GM18505 (cell line): ENCODE measurements at regions not wholly inside any gene's neighbourhood (a gene's known extent, or its start where the extent isn't known, plus 50 kb on each side); places are given as distances from the start of the nearest gene placed in this dataset.
"Not testable (repeated sequence)": the region's sequence is repeated elsewhere in the genome, so short reads cannot be mapped to it uniquely, and the experiment has no call there.

Experiments
- ATAC-seq: cut with Tn5 transposase; IDR thresholded peaks from one replicate; pipeline ENCODE4 v1.9.1; 2021; ENCODE audit not compliant: unreplicated experiment
- POLR2A ChIP-seq: IDR thresholded peaks from 4 replicates; pipeline ENCODE4 v1.6.1; 2011; ENCODE audit warnings: borderline replicate concordance; ENCODE audit not compliant: insufficient read depth, insufficient read length; ENCODE audit errors: extremely low read depth

DNA sequence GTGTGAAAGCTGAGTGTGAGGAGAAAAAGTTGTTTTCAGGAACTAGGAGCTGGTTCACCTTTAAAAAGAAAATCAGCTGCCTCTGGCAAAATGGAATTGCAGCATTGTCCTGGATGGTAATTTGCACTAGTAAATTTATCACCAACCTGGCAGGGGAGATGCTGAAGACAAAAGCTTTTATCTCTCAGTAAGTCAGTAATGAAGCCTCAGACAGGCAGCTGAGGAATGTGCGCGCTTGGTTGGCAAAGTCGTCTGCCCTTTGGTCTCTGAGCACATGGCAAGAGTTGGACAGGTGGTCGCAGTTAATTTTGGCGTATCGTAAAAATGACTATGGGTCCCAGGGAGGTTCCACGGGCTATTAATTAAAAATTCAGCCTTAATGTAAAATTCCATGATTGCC, 131.9 kb downstream of the BACH1 start:
- no peak for TF ChIP-seq POLR2A
- ATAC-seq = no peak

DNA sequence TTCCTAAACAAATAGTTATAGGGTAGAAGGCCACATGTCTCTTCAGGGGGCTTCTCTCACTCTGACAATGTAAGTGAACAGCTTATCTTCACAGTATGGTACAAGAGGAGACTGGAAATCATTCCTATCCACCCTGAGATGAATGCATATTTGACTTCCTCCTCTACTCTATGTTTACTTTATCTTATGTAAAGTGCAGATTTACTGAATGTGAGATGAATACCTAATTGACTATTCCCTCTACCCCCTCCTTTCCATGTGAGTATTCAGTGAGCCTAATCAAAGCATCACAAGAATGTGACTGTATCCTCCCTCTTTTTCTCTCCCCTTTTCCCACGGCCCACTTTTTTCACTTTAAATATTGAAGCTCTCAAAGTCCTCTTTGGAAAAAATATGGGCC, 132.5 kb downstream of the BACH1 start:
- no peak for TF ChIP-seq POLR2A
- no peak for ATAC-seq

DNA sequence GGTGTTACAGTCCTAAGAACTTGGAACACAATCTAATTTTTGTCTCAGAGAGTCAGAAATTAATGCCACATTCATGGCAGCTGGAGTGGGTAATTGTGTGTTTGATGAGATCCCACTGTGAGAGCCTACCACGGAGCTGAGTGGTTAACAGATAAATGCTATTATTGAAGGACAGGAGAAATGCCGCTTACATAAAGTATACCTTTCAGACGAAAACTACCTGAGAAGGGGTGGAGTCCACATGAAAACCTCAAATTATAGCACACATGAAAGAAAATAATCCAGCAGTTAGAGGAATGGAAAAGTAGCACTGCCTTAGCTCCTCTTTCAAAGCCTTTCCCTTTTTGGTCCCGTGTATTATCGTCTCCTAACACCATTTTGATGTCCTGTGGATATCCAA, 133.0 kb downstream of the BACH1 start:
- no peak for ATAC-seq
- TF ChIP-seq POLR2A = no peak

DNA sequence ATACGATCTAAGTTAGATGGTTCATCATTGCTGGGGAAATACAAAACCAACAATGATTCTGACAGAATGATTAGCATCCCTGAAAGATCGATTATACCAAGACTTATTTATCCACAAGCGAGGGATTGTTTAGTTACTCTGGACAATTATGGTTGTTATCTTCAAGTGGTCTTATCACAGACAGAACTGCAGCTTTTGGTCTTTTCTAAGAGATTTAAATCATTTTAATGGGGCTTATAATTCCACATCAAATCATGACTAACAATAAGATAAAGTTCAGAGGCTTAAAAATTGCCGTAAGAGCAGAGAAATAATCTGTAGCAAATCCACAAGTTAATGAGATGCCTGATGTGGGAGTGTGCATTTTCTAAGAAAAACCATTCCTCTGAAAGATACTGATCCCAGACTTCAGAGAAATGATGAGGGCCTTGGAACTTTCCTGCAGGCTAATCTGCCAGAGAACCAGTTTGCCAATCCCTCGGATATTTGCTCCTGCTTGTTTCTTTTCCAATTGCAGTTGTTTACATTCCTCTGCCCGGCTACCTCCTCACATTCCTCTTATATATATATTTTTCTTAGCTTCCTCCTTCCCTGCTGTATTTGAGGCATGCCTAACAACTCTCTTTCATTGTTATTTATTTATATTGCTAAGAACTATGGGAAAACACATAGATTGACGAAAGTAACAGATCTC, 134.8 kb downstream of the BACH1 start:
- no peak for TF ChIP-seq POLR2A
- no peak for ATAC-seq

DNA sequence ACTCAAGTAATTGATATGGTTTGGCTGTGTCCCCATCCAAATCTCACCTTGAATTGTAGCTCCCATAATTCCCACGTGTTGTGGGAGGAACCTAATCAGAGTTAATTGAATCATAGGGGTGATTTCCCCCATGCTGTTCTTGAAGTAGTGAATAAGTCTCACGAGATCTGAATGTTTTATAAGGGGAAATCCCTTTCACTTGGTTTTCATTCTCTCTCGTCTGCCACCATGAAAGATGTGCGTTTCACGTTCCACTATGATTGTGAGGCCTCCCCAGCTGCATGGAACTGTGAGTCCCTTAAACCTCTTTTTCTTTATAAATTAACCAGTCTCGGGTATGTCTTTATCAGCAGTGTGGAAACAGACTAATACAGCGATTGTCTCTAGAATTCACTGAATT, 135.4 kb downstream of the BACH1 start:
- ATAC-seq = no peak
- no peak for TF ChIP-seq POLR2A

DNA sequence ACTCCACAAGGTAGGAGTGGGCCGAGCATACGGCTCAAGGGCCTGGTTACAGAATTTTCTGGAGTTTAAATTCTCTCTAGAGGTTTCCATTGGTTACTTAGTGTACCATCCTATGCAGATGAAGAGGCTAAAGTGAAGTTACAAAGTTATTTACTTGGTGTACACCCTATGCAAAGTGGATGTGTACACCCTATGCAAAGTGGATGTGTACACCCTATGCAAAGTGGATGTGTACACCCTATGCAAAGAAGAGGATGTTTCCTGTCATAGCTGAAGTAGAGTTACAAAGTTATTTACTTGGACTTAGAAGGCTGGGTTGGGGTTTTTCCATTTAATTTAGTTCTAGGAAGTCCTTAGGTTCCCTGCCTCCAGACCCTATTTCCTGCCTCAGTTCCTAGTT, 136.3 kb downstream of the BACH1 start:
- ATAC-seq = not testable (repeated sequence)

DNA sequence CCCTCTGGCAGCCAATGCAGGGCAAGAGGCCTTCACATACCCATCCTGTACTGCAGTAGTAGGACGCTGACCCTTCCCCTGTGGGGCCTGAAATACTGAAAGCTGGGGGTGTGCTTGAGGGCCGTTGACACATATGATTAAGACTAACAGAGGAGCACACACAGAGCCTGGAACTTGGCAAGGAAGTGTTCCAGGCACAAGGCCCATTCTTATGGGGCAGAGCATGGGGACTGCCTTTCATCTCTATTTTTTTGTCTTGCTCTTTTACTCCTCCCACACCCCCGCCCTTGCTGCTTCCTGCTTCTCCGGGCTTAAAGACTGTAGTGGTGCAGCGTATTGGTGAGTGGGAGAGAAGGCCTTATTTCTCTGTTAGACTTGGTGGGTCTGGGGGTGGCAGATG, 137.4 kb downstream of the BACH1 start:
- ATAC-seq = no peak
- no peak for TF ChIP-seq POLR2A

DNA sequence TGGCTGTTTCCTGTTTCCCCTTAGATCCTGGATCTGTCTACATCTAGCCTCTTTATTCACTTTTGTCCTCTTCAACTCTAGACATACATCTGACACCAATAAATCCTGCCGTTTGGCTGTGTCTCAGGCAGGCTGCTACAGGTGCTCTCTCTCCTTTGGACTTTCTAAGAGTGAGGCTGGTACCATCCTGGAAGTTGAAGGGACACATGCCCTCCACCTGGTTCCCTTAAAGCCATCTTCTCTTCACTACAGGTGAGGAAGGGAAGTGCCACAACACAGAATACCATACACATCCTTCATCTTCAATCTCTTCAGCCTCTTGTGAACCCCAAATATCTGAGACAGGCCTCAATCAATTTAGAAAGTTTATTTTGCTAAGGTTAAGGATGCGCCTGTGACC, 137.9 kb downstream of the BACH1 start:
- ATAC-seq = no peak
- TF ChIP-seq POLR2A = no peak

DNA sequence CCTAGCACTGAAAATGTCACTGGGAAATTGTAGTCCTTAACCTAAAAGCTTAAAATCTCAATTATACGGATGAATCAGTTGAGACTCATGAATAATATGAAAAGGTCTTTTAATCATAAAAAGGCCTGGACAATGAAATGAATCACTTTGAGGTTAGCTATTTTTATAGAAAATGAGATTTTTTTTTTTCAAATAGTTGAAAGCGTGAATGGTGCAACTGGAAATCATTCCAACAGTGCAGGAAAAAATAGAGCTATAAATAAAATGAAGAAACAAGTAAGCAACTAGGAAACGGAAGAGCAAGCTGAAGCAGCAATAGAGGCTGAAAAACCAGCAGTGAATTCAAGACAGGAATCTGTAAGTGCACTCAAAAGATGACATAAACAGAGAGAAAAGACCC, 142.9 kb downstream of the BACH1 start:
- no peak for TF ChIP-seq POLR2A
- ATAC-seq = no peak

DNA sequence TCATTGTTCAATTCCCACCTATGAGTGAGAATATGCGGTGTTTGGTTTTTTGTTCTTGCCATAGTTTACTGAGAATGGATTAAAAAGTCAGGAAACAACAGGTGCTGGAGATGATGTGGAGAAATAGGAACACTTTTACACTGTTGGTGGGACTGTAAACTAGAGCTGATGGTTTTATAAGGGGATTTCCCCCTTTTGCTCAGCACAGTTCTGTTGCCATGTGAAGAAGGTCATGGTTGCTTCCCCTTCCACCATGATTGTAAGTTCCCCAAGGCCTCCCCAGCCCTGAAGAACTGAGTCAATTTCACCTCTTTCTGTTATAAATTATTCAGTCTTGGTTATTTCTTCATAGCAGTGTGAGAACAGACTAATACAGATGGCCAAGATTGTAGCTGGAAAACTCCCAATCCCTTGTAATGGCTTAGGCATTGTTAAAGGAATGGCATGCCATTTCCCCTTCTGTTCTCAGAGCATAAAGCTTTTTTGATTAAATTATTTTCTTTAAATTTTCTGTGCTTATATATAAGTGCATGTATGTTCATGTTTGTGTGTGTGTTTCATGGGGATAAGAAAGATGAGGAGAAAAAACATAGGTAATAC, 144.8 kb downstream of the BACH1 start:
- TF ChIP-seq POLR2A = no peak
- no peak for ATAC-seq

DNA sequence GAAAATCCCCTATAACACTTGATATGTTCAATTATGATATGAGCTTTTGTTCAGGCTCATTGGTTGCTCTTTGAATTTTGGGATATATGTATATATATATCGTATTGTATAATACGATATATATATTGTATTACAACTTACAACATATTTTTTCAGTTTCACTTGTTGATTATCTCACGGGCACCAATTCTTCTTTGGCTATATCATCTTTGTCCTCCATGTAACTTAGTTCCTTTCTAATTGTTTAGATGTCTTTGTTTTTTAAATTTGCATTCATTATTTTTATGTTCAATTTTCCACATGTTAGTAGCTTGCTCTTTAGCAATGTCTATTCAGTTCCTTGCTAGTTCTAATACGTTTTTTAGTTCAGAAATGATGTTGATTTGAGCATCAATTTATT, 150.0 kb downstream of the BACH1 start:
- no peak for TF ChIP-seq POLR2A
- no peak for ATAC-seq

DNA sequence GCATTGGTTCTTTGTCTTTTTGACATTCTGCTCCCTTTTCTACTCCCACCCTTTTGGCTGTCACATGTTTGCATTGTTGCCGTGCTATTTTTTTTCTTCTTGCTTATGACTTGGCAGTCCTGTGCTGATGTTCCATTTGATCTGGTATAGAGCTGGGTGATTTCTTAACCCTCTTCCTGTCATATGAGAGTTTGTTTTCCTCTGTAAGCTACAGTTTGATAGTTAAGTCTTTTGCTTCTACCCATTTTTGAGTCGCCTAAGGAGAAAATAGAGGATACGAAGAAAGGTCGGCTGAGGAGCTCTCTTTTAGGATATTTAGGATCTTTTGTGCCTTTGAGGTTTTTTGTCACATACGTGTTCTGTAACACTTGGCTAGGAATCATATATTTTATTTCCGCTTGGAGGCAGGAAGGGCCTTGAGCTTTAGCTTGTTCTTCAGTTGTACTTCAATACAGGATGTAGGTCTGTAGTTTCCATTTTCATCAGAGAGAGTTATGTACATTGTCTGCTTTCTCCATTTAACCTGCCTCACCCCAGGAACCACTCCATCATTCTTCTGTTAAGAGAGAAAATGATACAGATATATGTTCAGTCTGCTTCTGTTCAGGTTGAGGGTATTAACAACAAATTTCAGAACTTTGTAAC, 150.7 kb downstream of the BACH1 start:
- TF ChIP-seq POLR2A = no peak
- ATAC-seq = no peak

DNA sequence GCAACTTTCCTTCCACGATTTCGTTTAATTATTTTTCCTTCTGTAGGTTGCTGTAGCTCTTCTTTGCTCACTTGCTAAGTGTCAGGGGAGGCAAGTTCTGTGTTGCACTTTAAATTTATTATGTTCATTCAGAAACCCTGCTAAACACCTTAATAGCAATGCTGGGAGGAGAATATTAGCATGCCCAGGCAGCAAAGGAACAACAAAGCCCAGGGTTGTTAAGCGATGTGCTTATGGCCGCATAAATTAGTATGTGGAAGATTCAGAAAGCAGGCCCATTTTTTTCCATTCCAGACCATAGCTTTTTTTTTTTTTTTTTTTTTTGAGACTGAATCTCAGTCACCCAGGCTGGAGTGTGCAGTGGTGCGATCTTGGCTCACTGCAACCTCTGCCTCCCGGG, 151.3 kb downstream of the BACH1 start:
- no peak for ATAC-seq
- TF ChIP-seq POLR2A = no peak

DNA sequence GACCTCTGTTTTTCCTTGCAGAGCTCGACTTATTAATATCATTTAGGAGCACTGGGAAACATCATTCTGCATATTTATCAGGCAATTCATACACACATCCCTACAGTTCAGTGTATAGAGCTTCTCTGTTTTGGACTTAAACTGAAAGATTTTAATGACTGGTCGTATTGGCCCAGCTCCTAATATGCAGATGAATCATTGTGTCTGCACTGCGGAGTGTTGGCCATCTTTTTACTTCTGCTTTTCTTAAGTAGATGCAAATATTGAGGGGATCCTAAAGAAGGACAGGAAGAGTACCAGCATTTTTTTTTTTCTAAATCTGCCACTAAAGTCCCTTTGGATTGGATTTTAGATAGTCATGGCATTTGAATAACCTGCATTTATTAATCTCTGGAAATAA, 154.8 kb downstream of the BACH1 start:
- TF ChIP-seq POLR2A = no peak
- no peak for ATAC-seq

DNA sequence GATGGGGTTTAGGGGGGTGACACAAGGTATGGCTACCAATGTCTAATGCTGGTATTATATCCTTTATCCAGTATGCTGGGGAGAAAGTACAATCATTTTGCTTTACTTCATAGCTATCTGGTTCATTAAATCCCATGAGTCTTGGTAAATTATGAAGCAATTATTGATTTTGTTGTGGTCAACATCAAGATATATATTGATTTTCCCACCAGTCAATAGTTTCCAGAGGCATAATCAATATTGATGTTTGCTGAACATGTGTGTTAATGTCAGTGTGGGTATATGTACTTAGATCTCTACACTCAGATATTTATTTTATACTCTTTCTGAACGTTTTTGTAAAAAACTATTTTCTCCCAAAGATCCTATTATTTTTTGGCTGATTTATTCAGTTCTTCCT, 155.5 kb downstream of the BACH1 start:
- TF ChIP-seq POLR2A = no peak
- ATAC-seq = no peak

DNA sequence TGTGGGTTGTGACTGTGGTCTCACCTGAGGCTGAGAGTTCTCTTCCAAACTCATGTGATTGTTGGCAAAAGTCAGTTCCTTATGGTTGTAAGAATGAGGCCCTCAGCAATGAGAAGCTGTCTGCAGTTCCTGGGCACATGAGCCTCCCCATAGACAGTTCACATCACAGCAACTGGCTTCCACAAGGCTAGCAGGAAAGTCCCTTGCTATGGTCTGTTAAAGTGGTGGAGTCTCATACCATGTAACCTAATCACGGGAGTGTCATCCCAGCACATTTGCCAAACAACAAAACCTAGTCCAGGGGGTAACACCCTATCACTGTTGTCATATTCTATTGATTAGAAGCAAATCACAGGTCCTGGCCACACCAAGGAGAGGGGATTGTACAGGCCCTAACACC, 163.8 kb downstream of the BACH1 start:
- ATAC-seq = no peak
- no peak for TF ChIP-seq POLR2A
